GM23338 (cell line): ENCODE measurements at regions not wholly inside any gene's neighbourhood (a gene's known extent, or its start where the extent isn't known, plus 50 kb on each side); places are given as distances from the start of the nearest gene placed in this dataset.

Experiments
- ATAC-seq: fragments of 200-7000 bp; cut with Tn5 transposase; 3 replicates; pipeline ENCODE4 v1.9.1; 2020
- DNase-seq: peaks from one replicate; pipeline ENCODE4 v3.0.0-alpha.2; 2015; ENCODE audit warnings: low spot score
- H2AFZ ChIP-seq: fragments of 200-600 bp; sonication (generic); 2 replicates; pipeline ENCODE4 v1.8.0; 2016; ENCODE audit warnings: antibody characterized with exemption, mild to moderate bottlenecking, moderate library complexity
- H3F3A ChIP-seq: fragments of 200-600 bp; sonication (generic); replicated peaks from 2 replicates; pipeline ENCODE4 v1.8.0; 2017; ENCODE audit warnings: antibody characterized with exemption, mixed run types, low read depth
- H3K27ac ChIP-seq: fragments of 200-600 bp; sonication (generic); 2 replicates; pipeline ENCODE4 v1.6.1; 2016; ENCODE audit warnings: low read depth
- H3K27me3 ChIP-seq: fragments of 200-600 bp; sonication (generic); 2 replicates; pipeline ENCODE4 v1.8.0; 2016; ENCODE audit warnings: mild to moderate bottlenecking, mixed run types, moderate library complexity; ENCODE audit not compliant: insufficient read depth
- H3K36me3 ChIP-seq: fragments of 200-600 bp; sonication (generic); 2 replicates; pipeline ENCODE4 v1.8.0; 2016; ENCODE audit warnings: mild to moderate bottlenecking; ENCODE audit not compliant: insufficient read depth
- H3K4me1 ChIP-seq: fragments of 200-600 bp; sonication (generic); 2 replicates; pipeline ENCODE4 v1.8.0; 2016; ENCODE audit warnings: mild to moderate bottlenecking, moderate library complexity; ENCODE audit not compliant: insufficient read depth
- H3K4me2 ChIP-seq: fragments of 200-600 bp; sonication (generic); 2 replicates; pipeline ENCODE4 v1.7.1; 2017; ENCODE audit warnings: mixed run types
- H3K4me3 ChIP-seq: fragments of 200-600 bp; sonication (generic); 2 replicates; pipeline ENCODE4 v1.6.1; 2016; ENCODE audit warnings: mixed run types
- H3K79me2 ChIP-seq: fragments of 200-600 bp; sonication (generic); replicated peaks from 2 replicates; pipeline ENCODE4 v1.8.0; 2017; ENCODE audit warnings: mild to moderate bottlenecking; ENCODE audit not compliant: insufficient read depth
- H3K9me2 ChIP-seq: fragments of 200-600 bp; sonication (generic); 2 replicates; pipeline ENCODE4 v1.8.0; 2017; ENCODE audit not compliant: insufficient read depth
- H4K20me1 ChIP-seq: fragments of 200-600 bp; sonication (generic); replicated peaks from 2 replicates; pipeline ENCODE4 v1.8.0; 2017; ENCODE audit warnings: mild to moderate bottlenecking; ENCODE audit not compliant: insufficient read depth
- H3K27ac Mint-ChIP-seq: 2 replicates; pipeline ENCODE4 v1.8.0; 2020; ENCODE audit warnings: inconsistent platforms, mild to moderate bottlenecking, moderate library complexity, mixed read lengths
- H3K27me3 Mint-ChIP-seq: 3 replicates; pipeline ENCODE4 v1.8.0; 2022; ENCODE audit warnings: low read depth, mild to moderate bottlenecking, moderate library complexity, mixed read lengths, inconsistent platforms; ENCODE audit not compliant: insufficient read depth, poor library complexity
- H3K36me3 Mint-ChIP-seq: 3 replicates; pipeline ENCODE4 v1.8.0; 2021; ENCODE audit warnings: low read depth, mild to moderate bottlenecking, inconsistent platforms, moderate library complexity, mixed read lengths
- H3K4me1 Mint-ChIP-seq: 3 replicates; pipeline ENCODE4 v1.8.0; 2020; ENCODE audit warnings: mild to moderate bottlenecking, inconsistent platforms, mixed read lengths
- H3K4me3 Mint-ChIP-seq: 3 replicates; pipeline ENCODE4 v1.8.0; 2021; ENCODE audit warnings: moderate library complexity, mild to moderate bottlenecking, inconsistent platforms, mixed read lengths
- H3K9me3 Mint-ChIP-seq: 3 replicates; pipeline ENCODE4 v1.8.0; 2020; ENCODE audit warnings: moderate library complexity, mild to moderate bottlenecking, inconsistent platforms, mixed read lengths
- CREB1 ChIP-seq: fragments of 250-450 bp; sonication (Bioruptor Pico); IDR thresholded peaks from 2 replicates; pipeline ENCODE4 v1.5.0; 2020; ENCODE audit warnings: low read depth, mild to moderate bottlenecking, moderate library complexity
- EZH2 ChIP-seq: fragments of 200-600 bp; sonication (generic); IDR thresholded peaks from one replicate; pipeline ENCODE4 v1.8.0; 2017; ENCODE audit warnings: antibody characterized with exemption, mild to moderate bottlenecking, low read depth; ENCODE audit not compliant: unreplicated experiment
- EZH2phosphoT487 ChIP-seq: fragments of 200-600 bp; sonication (generic); IDR thresholded peaks from one replicate; pipeline ENCODE4 v1.8.1; 2018; ENCODE audit warnings: antibody characterized with exemption; ENCODE audit not compliant: unreplicated experiment
- JUNB ChIP-seq: IDR thresholded peaks from one replicate; pipeline ENCODE4 v1.6.1; 2016; ENCODE audit warnings: antibody characterized with exemption; ENCODE audit not compliant: unreplicated experiment
- NANOG ChIP-seq: IDR thresholded peaks from 2 replicates; pipeline ENCODE4 v1.6.1; 2016; ENCODE audit warnings: antibody characterized with exemption, borderline replicate concordance
- POLR2AphosphoS5 ChIP-seq: IDR thresholded peaks from 2 replicates; pipeline ENCODE4 v1.6.1; 2016; ENCODE audit warnings: antibody characterized with exemption, low read depth
- STAT1 ChIP-seq: IDR thresholded peaks from one replicate; pipeline ENCODE4 v1.6.1; 2016; ENCODE audit warnings: antibody characterized with exemption; ENCODE audit not compliant: unreplicated experiment
- ZNF114 ChIP-seq: fragments of 250-450 bp; sonication (Bioruptor Pico); IDR thresholded peaks from 2 replicates; pipeline ENCODE4 v1.5.0; 2020; ENCODE audit warnings: mild to moderate bottlenecking, moderate library complexity
- ZNF331 ChIP-seq: fragments of 250-450 bp; sonication (Bioruptor Pico); IDR thresholded peaks from 2 replicates; pipeline ENCODE4 v1.5.0; 2020; ENCODE audit warnings: low read depth, mild to moderate bottlenecking, moderate library complexity
- TF ChIP-seq, protein P1 (sequence below): fragments of 250-450 bp; sonication (Bioruptor Pico); IDR thresholded peaks from 2 replicates; pipeline ENCODE4 v1.5.0; 2020; ENCODE audit warnings: mild to moderate bottlenecking, moderate library complexity
- TF ChIP-seq, protein P2 (sequence below): IDR thresholded peaks from one replicate; pipeline ENCODE4 v1.6.1; 2018; ENCODE audit warnings: antibody characterized with exemption; ENCODE audit not compliant: unreplicated experiment
- TF ChIP-seq, protein P3 (sequence below): IDR thresholded peaks from 2 replicates; pipeline ENCODE4 v1.6.1; 2016; ENCODE audit warnings: antibody characterized with exemption
- TF ChIP-seq, protein P4 (sequence below), 2 experiments: fragments of 200-600 bp in 1 of 2; sonication (generic) in 1 of 2; conservative IDR thresholded peaks; 2 replicates each; pipeline versions ENCODE4 v1.5.1 to v1.6.1; 2016 to 2017; ENCODE audit warnings: antibody characterized with exemption in 2 of 2, low read depth in 2 of 2, mild to moderate bottlenecking in 2 of 2, moderate library complexity in 1 of 2

DNA sequence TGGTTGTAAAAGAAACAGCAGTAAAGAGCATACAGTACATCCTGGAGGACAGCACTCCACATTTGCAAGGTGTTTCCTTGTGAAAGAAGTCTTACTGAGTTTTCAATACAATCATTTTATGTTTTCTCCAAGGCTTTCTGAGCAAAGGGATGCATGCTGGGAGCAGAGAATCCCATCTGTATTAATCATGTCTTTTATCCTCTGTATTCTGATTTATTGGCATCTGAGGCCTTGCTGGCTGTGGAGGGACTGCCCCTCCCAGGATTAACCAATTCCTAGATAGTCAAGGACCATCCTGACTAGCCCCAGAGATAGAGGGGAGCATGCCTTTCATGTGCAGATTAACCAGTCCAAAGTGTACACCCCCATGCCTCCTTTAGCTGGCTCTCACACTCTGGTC, 476.3 kb downstream of the SIPA1L2 start:
- DNase-seq, result no peak
- no peak for TF ChIP-seq NANOG
- TF ChIP-seq, protein P1, sequence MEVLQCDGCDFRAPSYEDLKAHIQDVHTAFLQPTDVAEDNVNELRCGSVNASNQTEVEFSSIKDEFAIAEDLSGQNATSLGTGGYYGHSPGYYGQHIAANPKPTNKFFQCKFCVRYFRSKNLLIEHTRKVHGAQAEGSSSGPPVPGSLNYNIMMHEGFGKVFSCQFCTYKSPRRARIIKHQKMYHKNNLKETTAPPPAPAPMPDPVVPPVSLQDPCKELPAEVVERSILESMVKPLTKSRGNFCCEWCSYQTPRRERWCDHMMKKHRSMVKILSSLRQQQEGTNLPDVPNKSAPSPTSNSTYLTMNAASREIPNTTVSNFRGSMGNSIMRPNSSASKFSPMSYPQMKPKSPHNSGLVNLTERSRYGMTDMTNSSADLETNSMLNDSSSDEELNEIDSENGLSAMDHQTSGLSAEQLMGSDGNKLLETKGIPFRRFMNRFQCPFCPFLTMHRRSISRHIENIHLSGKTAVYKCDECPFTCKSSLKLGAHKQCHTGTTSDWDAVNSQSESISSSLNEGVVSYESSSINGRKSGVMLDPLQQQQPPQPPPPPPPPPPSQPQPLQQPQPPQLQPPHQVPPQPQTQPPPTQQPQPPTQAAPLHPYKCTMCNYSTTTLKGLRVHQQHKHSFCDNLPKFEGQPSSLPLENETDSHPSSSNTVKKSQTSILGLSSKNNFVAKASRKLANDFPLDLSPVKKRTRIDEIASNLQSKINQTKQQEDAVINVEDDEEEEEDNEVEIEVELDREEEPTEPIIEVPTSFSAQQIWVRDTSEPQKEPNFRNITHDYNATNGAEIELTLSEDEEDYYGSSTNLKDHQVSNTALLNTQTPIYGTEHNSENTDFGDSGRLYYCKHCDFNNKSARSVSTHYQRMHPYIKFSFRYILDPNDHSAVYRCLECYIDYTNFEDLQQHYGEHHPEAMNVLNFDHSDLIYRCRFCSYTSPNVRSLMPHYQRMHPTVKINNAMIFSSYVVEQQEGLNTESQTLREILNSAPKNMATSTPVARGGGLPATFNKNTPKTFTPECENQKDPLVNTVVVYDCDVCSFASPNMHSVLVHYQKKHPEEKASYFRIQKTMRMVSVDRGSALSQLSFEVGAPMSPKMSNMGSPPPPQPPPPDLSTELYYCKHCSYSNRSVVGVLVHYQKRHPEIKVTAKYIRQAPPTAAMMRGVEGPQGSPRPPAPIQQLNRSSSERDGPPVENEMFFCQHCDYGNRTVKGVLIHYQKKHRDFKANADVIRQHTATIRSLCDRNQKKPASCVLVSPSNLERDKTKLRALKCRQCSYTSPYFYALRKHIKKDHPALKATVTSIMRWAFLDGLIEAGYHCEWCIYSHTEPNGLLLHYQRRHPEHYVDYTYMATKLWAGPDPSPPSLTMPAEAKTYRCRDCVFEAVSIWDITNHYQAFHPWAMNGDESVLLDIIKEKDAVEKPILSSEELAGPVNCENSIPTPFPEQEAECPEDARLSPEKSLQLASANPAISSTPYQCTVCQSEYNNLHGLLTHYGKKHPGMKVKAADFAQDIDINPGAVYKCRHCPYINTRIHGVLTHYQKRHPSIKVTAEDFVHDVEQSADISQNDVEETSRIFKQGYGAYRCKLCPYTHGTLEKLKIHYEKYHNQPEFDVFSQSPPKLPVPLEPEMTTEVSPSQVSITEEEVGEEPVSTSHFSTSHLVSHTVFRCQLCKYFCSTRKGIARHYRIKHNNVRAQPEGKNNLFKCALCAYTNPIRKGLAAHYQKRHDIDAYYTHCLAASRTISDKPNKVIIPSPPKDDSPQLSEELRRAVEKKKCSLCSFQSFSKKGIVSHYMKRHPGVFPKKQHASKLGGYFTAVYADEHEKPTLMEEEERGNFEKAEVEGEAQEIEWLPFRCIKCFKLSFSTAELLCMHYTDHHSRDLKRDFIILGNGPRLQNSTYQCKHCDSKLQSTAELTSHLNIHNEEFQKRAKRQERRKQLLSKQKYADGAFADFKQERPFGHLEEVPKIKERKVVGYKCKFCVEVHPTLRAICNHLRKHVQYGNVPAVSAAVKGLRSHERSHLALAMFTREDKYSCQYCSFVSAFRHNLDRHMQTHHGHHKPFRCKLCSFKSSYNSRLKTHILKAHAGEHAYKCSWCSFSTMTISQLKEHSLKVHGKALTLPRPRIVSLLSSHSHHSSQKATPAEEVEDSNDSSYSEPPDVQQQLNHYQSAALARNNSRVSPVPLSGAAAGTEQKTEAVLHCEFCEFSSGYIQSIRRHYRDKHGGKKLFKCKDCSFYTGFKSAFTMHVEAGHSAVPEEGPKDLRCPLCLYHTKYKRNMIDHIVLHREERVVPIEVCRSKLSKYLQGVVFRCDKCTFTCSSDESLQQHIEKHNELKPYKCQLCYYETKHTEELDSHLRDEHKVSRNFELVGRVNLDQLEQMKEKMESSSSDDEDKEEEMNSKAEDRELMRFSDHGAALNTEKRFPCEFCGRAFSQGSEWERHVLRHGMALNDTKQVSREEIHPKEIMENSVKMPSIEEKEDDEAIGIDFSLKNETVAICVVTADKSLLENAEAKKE (CRISPR knock-in tag), result no peak
- TF ChIP-seq STAT1, result no peak
- TF ChIP-seq CREB1 (CRISPR knock-in tag), result no peak
- TF ChIP-seq EZH2, result no peak
- TF ChIP-seq JUNB, result no peak
- no peak for TF ChIP-seq EZH2phosphoT487
- TF ChIP-seq, protein P2, sequence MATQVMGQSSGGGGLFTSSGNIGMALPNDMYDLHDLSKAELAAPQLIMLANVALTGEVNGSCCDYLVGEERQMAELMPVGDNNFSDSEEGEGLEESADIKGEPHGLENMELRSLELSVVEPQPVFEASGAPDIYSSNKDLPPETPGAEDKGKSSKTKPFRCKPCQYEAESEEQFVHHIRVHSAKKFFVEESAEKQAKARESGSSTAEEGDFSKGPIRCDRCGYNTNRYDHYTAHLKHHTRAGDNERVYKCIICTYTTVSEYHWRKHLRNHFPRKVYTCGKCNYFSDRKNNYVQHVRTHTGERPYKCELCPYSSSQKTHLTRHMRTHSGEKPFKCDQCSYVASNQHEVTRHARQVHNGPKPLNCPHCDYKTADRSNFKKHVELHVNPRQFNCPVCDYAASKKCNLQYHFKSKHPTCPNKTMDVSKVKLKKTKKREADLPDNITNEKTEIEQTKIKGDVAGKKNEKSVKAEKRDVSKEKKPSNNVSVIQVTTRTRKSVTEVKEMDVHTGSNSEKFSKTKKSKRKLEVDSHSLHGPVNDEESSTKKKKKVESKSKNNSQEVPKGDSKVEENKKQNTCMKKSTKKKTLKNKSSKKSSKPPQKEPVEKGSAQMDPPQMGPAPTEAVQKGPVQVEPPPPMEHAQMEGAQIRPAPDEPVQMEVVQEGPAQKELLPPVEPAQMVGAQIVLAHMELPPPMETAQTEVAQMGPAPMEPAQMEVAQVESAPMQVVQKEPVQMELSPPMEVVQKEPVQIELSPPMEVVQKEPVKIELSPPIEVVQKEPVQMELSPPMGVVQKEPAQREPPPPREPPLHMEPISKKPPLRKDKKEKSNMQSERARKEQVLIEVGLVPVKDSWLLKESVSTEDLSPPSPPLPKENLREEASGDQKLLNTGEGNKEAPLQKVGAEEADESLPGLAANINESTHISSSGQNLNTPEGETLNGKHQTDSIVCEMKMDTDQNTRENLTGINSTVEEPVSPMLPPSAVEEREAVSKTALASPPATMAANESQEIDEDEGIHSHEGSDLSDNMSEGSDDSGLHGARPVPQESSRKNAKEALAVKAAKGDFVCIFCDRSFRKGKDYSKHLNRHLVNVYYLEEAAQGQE, result no peak
- TF ChIP-seq POLR2AphosphoS5, result no peak
- TF ChIP-seq, protein P3, sequence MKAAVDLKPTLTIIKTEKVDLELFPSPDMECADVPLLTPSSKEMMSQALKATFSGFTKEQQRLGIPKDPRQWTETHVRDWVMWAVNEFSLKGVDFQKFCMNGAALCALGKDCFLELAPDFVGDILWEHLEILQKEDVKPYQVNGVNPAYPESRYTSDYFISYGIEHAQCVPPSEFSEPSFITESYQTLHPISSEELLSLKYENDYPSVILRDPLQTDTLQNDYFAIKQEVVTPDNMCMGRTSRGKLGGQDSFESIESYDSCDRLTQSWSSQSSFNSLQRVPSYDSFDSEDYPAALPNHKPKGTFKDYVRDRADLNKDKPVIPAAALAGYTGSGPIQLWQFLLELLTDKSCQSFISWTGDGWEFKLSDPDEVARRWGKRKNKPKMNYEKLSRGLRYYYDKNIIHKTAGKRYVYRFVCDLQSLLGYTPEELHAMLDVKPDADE, result no peak
- TF ChIP-seq ZNF331 (CRISPR knock-in tag), result no peak
- no peak for TF ChIP-seq ZNF114 (CRISPR knock-in tag)
- TF ChIP-seq, protein P4, sequence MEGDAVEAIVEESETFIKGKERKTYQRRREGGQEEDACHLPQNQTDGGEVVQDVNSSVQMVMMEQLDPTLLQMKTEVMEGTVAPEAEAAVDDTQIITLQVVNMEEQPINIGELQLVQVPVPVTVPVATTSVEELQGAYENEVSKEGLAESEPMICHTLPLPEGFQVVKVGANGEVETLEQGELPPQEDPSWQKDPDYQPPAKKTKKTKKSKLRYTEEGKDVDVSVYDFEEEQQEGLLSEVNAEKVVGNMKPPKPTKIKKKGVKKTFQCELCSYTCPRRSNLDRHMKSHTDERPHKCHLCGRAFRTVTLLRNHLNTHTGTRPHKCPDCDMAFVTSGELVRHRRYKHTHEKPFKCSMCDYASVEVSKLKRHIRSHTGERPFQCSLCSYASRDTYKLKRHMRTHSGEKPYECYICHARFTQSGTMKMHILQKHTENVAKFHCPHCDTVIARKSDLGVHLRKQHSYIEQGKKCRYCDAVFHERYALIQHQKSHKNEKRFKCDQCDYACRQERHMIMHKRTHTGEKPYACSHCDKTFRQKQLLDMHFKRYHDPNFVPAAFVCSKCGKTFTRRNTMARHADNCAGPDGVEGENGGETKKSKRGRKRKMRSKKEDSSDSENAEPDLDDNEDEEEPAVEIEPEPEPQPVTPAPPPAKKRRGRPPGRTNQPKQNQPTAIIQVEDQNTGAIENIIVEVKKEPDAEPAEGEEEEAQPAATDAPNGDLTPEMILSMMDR (conservative IDR thresholded peaks at IDR 0.05; ENCODE audit: low read depth in 2 of 2), result no peak
- no peak for ATAC-seq
- H3K9me2 ChIP-seq, result peaks cover 2% of the 10 kb centered on the region; the same call in 1 of the 2 replicates
- no peaks in the 10 kb centered on the region for H3K79me2 ChIP-seq
- Mint-ChIP-seq H3K9me3 (no peaks in the 10 kb centered on the region), H3K27me3 (no peaks in the 10 kb centered on the region), H3K27ac (no peak overlapping the region), H3K36me3 (peaks cover 57% of the 10 kb centered on the region), H3K4me3 (no peak overlapping the region), H3K4me1 (no peaks in the 10 kb centered on the region; the same call in 2 of the 3 replicates)
- no peak overlapping the region for H2AFZ ChIP-seq
- H3K27ac ChIP-seq, result no peak overlapping the region
- 0 out of 2 replicates have a peak, but pooled peaks cover under 1% of the 10 kb centered on the region for H3F3A ChIP-seq
- peaks cover 10% of the 10 kb centered on the region; the same call in 1 of the 2 replicates for H3K36me3 ChIP-seq
- H3K4me2 ChIP-seq, result no peak overlapping the region
- H4K20me1 ChIP-seq, result peaks cover 3% of the 10 kb centered on the region
- H3K27me3 ChIP-seq, result no peaks in the 10 kb centered on the region
- no peaks in the 10 kb centered on the region for H3K4me1 ChIP-seq
- H3K4me3 ChIP-seq, result no peak overlapping the region
